GM12878 (cell line): ENCODE measurements at regions not wholly inside any gene's neighbourhood (a gene's known extent, or its start where the extent isn't known, plus 50 kb on each side); places are given as distances from the start of the nearest gene placed in this dataset.

Source experiments
- ATAC-seq: fragments of 200-7000 bp; cut with Tn5 transposase; 3 replicates; pipeline ENCODE4 v1.9.1; 2020; ENCODE audit warnings: mild to moderate bottlenecking, moderate library complexity
- BruUV-seq: library from RNA; stranded (reverse); fragments of 400-500 nt; replicated peaks from 2 replicates; lab custom pipeline; 2021; lab: Mats Ljungman, UMichigan
- CTCF ChIA-PET: fragments of 300-600 bp; sonication (Branson Sonifier 250); formaldehyde crosslinking; extraction: SDS; loops from one replicate; lab custom pipeline; 2021; ENCODE audit warnings: inconsistent platforms; lab: Yijun Ruan, JAX
- POLR2A ChIA-PET: fragments of 350-600 bp; formaldehyde crosslinking; extraction: SDS; loops from one replicate; lab custom pipeline; 2021; ENCODE audit warnings: inconsistent platforms; lab: Charles Lee
- RAD21 ChIA-PET: fragments of 300-600 bp; sonication (Branson Sonifier 250); formaldehyde crosslinking; loops from one replicate; lab custom pipeline; 2023; ENCODE audit warnings: antibody characterized with exemption; ENCODE audit not compliant: unreplicated experiment; lab: Charles Lee
- SMC1A ChIA-PET: fragments of 300-600 bp; sonication (Branson Sonifier 250); formaldehyde crosslinking; loops from one replicate; lab custom pipeline; 2023; ENCODE audit not compliant: unreplicated experiment, uncharacterized antibody; lab: Charles Lee
- DNase-seq: peaks from one replicate; pipeline ENCODE4 v3.0.0-alpha.2; 2011; ENCODE audit warnings: low read depth, low spot score
- FAIRE-seq: peaks from 3 replicates; lab custom pipeline; 2011; peaks lifted over from hg19 to GRCh38; lab: Jason Lieb, UNC
- H2AFZ ChIP-seq: 2 replicates; pipeline ENCODE4 v1.6.0; 2011; ENCODE audit warnings: low read depth, low read length, control low read depth; ENCODE audit not compliant: control insufficient read depth
- H3K27ac ChIP-seq: 2 replicates; pipeline ENCODE4 v1.5.1; 2011; ENCODE audit warnings: control low read depth; ENCODE audit not compliant: control insufficient read depth, insufficient read depth
- H3K27me3 ChIP-seq, 2 experiments: replicated peaks in 1 of 2; 2 replicates each; pipeline versions ENCODE4 v1.6.0 to v1.6.1; 2011; ENCODE audit warnings: low read length in 1 of 2; ENCODE audit not compliant: control insufficient read depth in 2 of 2, insufficient read depth in 2 of 2
- H3K36me3 ChIP-seq, 2 experiments: 2 replicates each; pipeline ENCODE4 v1.5.1; 2011; ENCODE audit warnings: low read length in 1 of 2; ENCODE audit not compliant: control insufficient read depth in 2 of 2, insufficient read depth in 2 of 2
- H3K4me1 ChIP-seq: 2 replicates; pipeline ENCODE4 v1.6.1; 2011; ENCODE audit warnings: mild to moderate bottlenecking, low read length, moderate library complexity, mixed read lengths; ENCODE audit not compliant: control insufficient read depth, insufficient read depth
- H3K4me2 ChIP-seq: 2 replicates; pipeline ENCODE4 v1.6.0; 2011; ENCODE audit warnings: control low read depth; ENCODE audit not compliant: control insufficient read depth, insufficient read depth
- H3K4me3 ChIP-seq: fragments of 200-600 bp; sonication (generic); 2 replicates; pipeline ENCODE4 v1.5.1; 2016
- H3K79me2 ChIP-seq: 2 replicates; pipeline ENCODE4 v1.6.0; 2011; ENCODE audit warnings: low read length; ENCODE audit not compliant: control insufficient read depth, insufficient read depth
- H3K9ac ChIP-seq: 2 replicates; pipeline ENCODE4 v1.8.0; 2011; ENCODE audit warnings: low read length, control low read depth, mixed read lengths; ENCODE audit not compliant: control insufficient read depth, insufficient read depth
- H3K9me3 ChIP-seq: replicated peaks from 3 replicates; pipeline ENCODE4 v1.5.1; 2011; ENCODE audit warnings: mild to moderate bottlenecking, low read length; ENCODE audit not compliant: control insufficient read depth, insufficient read depth
- H4K20me1 ChIP-seq: 2 replicates; pipeline ENCODE4 v1.6.0; 2011; ENCODE audit not compliant: control insufficient read depth, insufficient read depth
- BCL3 ChIP-seq: IDR thresholded peaks from 2 replicates; pipeline ENCODE4 v1.6.1; 2011; ENCODE audit warnings: borderline replicate concordance, low read depth, mild to moderate bottlenecking, moderate library complexity, low read length; ENCODE audit not compliant: insufficient read depth, poor library complexity, severe bottlenecking
- CREB1 ChIP-seq: IDR thresholded peaks from 2 replicates; pipeline ENCODE4 v1.6.1; 2012; ENCODE audit warnings: low read depth, mild to moderate bottlenecking, inconsistent platforms
- CTCF ChIP-seq, 3 experiments: IDR thresholded peaks in 2 of 3; conservative IDR thresholded peaks in 1 of 3; 2 replicates each; pipeline ENCODE4 v1.5.1; 2011; ENCODE audit warnings: low read depth in 3 of 3, low read length in 3 of 3, mild to moderate bottlenecking in 3 of 3, control low read depth in 2 of 3, moderate library complexity in 2 of 3, inconsistent platforms in 1 of 3, mixed read lengths in 1 of 3; ENCODE audit not compliant: control insufficient read depth in 2 of 3, insufficient read depth in 1 of 3; ENCODE audit errors: extremely low read depth in 1 of 3
- DPF2 ChIP-seq: fragments of 450-650 bp; IDR thresholded peaks from 2 replicates; pipeline ENCODE4 v1.6.1; 2017; ENCODE audit warnings: mild to moderate bottlenecking
- EED ChIP-seq: sonication (generic); IDR thresholded peaks from 2 replicates; pipeline ENCODE4 v1.6.1; 2016; ENCODE audit warnings: antibody characterized with exemption, low read depth
- EP300 ChIP-seq, 2 experiments: fragments of 150-350 bp in 1 of 2; IDR thresholded peaks; 2 replicates each; pipeline ENCODE4 v1.6.1; 2011 to 2012; ENCODE audit warnings: low read depth in 2 of 2, low read length in 2 of 2, borderline replicate concordance in 1 of 2, improper control_type of control experiment in 1 of 2, inconsistent platforms in 1 of 2; ENCODE audit not compliant: control insufficient read depth in 1 of 2
- KAT2A ChIP-seq: conservative IDR thresholded peaks from 2 replicates; pipeline ENCODE4 v1.6.1; 2011; ENCODE audit warnings: low read depth, low read length; ENCODE audit not compliant: control insufficient read depth
- KDM1A ChIP-seq: fragments of 200-600 bp; sonication (generic); IDR thresholded peaks from 2 replicates; pipeline ENCODE4 v1.6.1; 2016; ENCODE audit warnings: borderline replicate concordance
- LARP7 ChIP-seq: fragments of 450-650 bp; IDR thresholded peaks from 2 replicates; pipeline ENCODE4 v1.6.1; 2017; ENCODE audit warnings: mild to moderate bottlenecking
- MEF2B ChIP-seq: fragments of 450-650 bp; IDR thresholded peaks from 2 replicates; pipeline ENCODE4 v1.6.1; 2018; ENCODE audit warnings: mild to moderate bottlenecking, moderate library complexity; ENCODE audit not compliant: partially characterized antibody, poor library complexity, severe bottlenecking
- NR2C2 ChIP-seq: IDR thresholded peaks from 2 replicates; pipeline ENCODE4 v1.6.1; 2011; ENCODE audit warnings: borderline replicate concordance, low read depth; ENCODE audit not compliant: control insufficient read depth, insufficient read length
- NR2F1 ChIP-seq: fragments of 450-650 bp; conservative IDR thresholded peaks from 2 replicates; pipeline ENCODE4 v1.6.1; 2017; ENCODE audit warnings: mild to moderate bottlenecking
- PBX3 ChIP-seq: IDR thresholded peaks from 2 replicates; pipeline ENCODE4 v1.6.1; 2011; ENCODE audit warnings: mild to moderate bottlenecking, low read depth, low read length, moderate library complexity; ENCODE audit not compliant: insufficient replicate concordance
- RELB ChIP-seq: fragments of 450-650 bp; IDR thresholded peaks from 2 replicates; pipeline ENCODE4 v1.6.1; 2017; ENCODE audit warnings: low read depth, mild to moderate bottlenecking, moderate library complexity
- RFX5 ChIP-seq: IDR thresholded peaks from 2 replicates; pipeline ENCODE4 v1.6.1; 2011; ENCODE audit warnings: low read depth, low read length, improper control_type of control experiment
- SRF ChIP-seq, 2 experiments: IDR thresholded peaks; 2 replicates each; pipeline ENCODE4 v1.6.1; 2011; ENCODE audit warnings: low read depth in 2 of 2, low read length in 2 of 2, mild to moderate bottlenecking in 1 of 2, moderate library complexity in 1 of 2
- TARDBP ChIP-seq: IDR thresholded peaks from 2 replicates; pipeline ENCODE4 v1.6.1; 2016; ENCODE audit warnings: borderline replicate concordance
- ZBED1 ChIP-seq: IDR thresholded peaks from 2 replicates; pipeline ENCODE4 v1.6.1; 2016; ENCODE audit warnings: borderline replicate concordance
- WGBS: methylation state at CpG from one replicate; pipeline ENCODE4 v1.1.6; 2016; ENCODE audit warnings: low lambda C conversion rate; ENCODE audit not compliant: insufficient replicate concordance, insufficient coverage; ENCODE audit errors: missing lambda C conversion rate; 5-methylcytosine and 5-hydroxymethylcytosine counted together
- in situ Hi-C: fragments of 300-500 bp; cut with MboI; formaldehyde crosslinking; loops from 9 replicates; pipeline ENCODE4 v1.14.3; 2018; ENCODE audit warnings: mixed read lengths
- intact Hi-C: fragments of 100-400 bp; cut with micrococcal nuclease; formaldehyde crosslinking; loops from one replicate; pipeline ENCODE4 v1.14.2; 2022; ENCODE audit not compliant: unreplicated experiment

- in situ Hi-C loops (no loop called here), intact Hi-C loops (no loop called here)
- Histone ChIP-seq H3K9ac (no peak overlapping the region), H3K27ac (no peak overlapping the region), H3K4me1 (no peaks in the 10 kb centered on the region), H3K4me3 (no peak overlapping the region), H4K20me1 (no peaks in the 10 kb centered on the region), H2AFZ (no peak overlapping the region), H3K4me2 (no peak overlapping the region), H3K79me2 (no peaks in the 10 kb centered on the region), H3K27me3 (no peaks in the 10 kb centered on the region), H3K36me3 (no peaks in the 10 kb centered on the region), H3K9me3 (no peaks in the 10 kb centered on the region)
- DNase-seq (no peak), ATAC-seq (no peak), FAIRE-seq (no peak)
- WGBS = 51% methylated on average over 8 of the region's 8 CpGs
- TF ChIP-seq KAT2A = no peak
- TF ChIP-seq ZBED1 = no peak
- no peak for TF ChIP-seq NR2F1
- no peak for TF ChIP-seq EP300 (IDR thresholded peaks at IDR 0.05; ENCODE audit: borderline replicate concordance in 1 of 2, control insufficient read depth in 1 of 2, low read depth in 2 of 2, low read length in 2 of 2)
- TF ChIP-seq DPF2 = no peak
- no peak for TF ChIP-seq CREB1
- TF ChIP-seq RELB = no peak
- no peak for TF ChIP-seq TARDBP
- no peak for TF ChIP-seq LARP7
- no peak for TF ChIP-seq EED
- no peak for TF ChIP-seq PBX3
- no peak for TF ChIP-seq SRF (IDR thresholded peaks at IDR 0.05; ENCODE audit: low read depth in 2 of 2, low read length in 2 of 2)
- no peak for TF ChIP-seq KDM1A
- no peak for TF ChIP-seq NR2C2
- TF ChIP-seq BCL3 = no peak
- no peak for TF ChIP-seq CTCF (IDR thresholded peaks at IDR 0.05 in 2 of 3, conservative IDR thresholded peaks at IDR 0.05 in 1 of 3; ENCODE audit: control insufficient read depth in 2 of 3, extremely low read depth in 1 of 3, insufficient read depth in 1 of 3, low read depth in 3 of 3, low read length in 3 of 3)
- no peak for TF ChIP-seq RFX5
- no peak for TF ChIP-seq MEF2B
- ChIA-PET SMC1A (no interaction called here), POLR2A (no interaction called here), CTCF (interaction anchor here (0.6 to 1.4 kb wide), 2 partner anchors 12 to 35 kb away, joined by 3 read pairs; no protein-coding TSS in a partner anchor), RAD21 (interaction anchor here (1.2 kb wide), 1 partner anchor 205 kb away, joined by 3 read pairs; no protein-coding TSS in a partner anchor)
- BruUV-seq = no TSS peak
These were observed 892.4 kb downstream of the KCNA4 start for GRCh38 chr11:29124470-29124869.
